Activated T-helper 9 cell treated with anti-CD3 and anti-CD28 coated beads, Interleukin-2, amount 50 U/mL, for 16 hours (primary cell): ENCODE measurements at regions not wholly inside any gene's neighbourhood (a gene's known extent, or its start where the extent isn't known, plus 50 kb on each side); places are given as distances from the start of the nearest gene placed in this dataset.
A peak's percentile ranks its signal among the peaks of the same experiment; 100 is the strongest.
"Not testable (repeated sequence)": the region's sequence is repeated elsewhere in the genome, so short reads cannot be mapped to it uniquely, and the experiment has no call there.

Experiments
- DNase-seq: peaks from one replicate; pipeline ENCODE4 v3.0.0-alpha.2; 2020; ENCODE audit warnings: low read depth

- no peak for DNase-seq
Observed at GRCh38 chrX:52261125-52261462, 76.4 kb downstream of the MAGED4 start.

- peak; percentile 86 for DNase-seq
Observed at GRCh38 chrX:52261463-52262194, 76.9 kb downstream of the MAGED4 start.

GRCh38 chrX:52262195-52262546 lies 77.5 kb downstream of the MAGED4 start:
- DNase-seq: no peak

GRCh38 chrX:52263417-52263816 lies 78.7 kb downstream of the MAGED4 start:
- no peak for DNase-seq

GRCh38 chrX:52265713-52266112 lies 81.0 kb downstream of the MAGED4 start:
- no peak for DNase-seq

GRCh38 chrX:52268502-52268901 lies 83.8 kb downstream of the MAGED4 start:
- DNase-seq: not testable (repeated sequence)

GRCh38 chrX:52270453-52271116 lies 85.9 kb downstream of the MAGED4 start:
- DNase-seq: no peak

- no peak for DNase-seq
Observed at GRCh38 chrX:52271206-52271605, 86.5 kb downstream of the MAGED4 start.

- no peak for DNase-seq
Observed at GRCh38 chrX:52277666-52278065, 91.2 kb upstream of the XAGE2 start.

GRCh38 chrX:52280812-52281211 lies 88.0 kb upstream of the XAGE2 start:
- DNase-seq: no peak

GRCh38 chrX:52284865-52285264 lies 84.0 kb upstream of the XAGE2 start:
- no peak for DNase-seq

GRCh38 chrX:52298968-52299367 lies 69.9 kb upstream of the XAGE2 start:
- not testable (repeated sequence) for DNase-seq

GRCh38 chrX:52308532-52308931 lies 60.3 kb upstream of the XAGE2 start:
- DNase-seq: not testable (repeated sequence)
